ENCODE measurements at regions not wholly inside any gene's neighbourhood (a gene's known extent, or its start where the extent isn't known, plus 50 kb on each side); places are given as distances from the start of the nearest gene placed in this dataset.

GRCh38 chr14:36449903-36450302, 70.1 kb downstream of the NKX2-1 start:
- no peak overlapping the region for H3K27ac ChIP-seq
- peak; percentile 12; the same call in 1 of the 2 replicates for TF ChIP-seq CTCF (conservative IDR thresholded peaks at IDR 0.05)

GRCh38 chr14:36443374-36443773, 76.7 kb downstream of the NKX2-1 start:
- TF ChIP-seq CTCF (conservative IDR thresholded peaks at IDR 0.05): no peak
- no peak overlapping the region for H3K27ac ChIP-seq

GRCh38 chr14:36442824-36443241, 77.2 kb downstream of the NKX2-1 start:
- H3K27ac ChIP-seq: no peak overlapping the region
- TF ChIP-seq CTCF (conservative IDR thresholded peaks at IDR 0.05): no peak

GRCh38 chr14:36441283-36441682, 78.7 kb downstream of the NKX2-1 start:
- TF ChIP-seq CTCF (conservative IDR thresholded peaks at IDR 0.05): no peak
- H3K27ac ChIP-seq: no peak overlapping the region

GRCh38 chr14:36439766-36440165, 80.3 kb downstream of the NKX2-1 start:
- TF ChIP-seq CTCF (conservative IDR thresholded peaks at IDR 0.05): no peak
- H3K27ac ChIP-seq: no peak overlapping the region

- no peak for TF ChIP-seq CTCF (conservative IDR thresholded peaks at IDR 0.05)
Observed at GRCh38 chr14:36438883-36439282, 81.1 kb downstream of the NKX2-1 start.

GRCh38 chr14:36430662-36431084, 89.4 kb downstream of the NKX2-1 start:
- H3K27ac ChIP-seq: no peak overlapping the region

More at GRCh38 chr14:36438883-36439282, 81.1 kb downstream of the NKX2-1 start:
- H3K27ac ChIP-seq: no peak overlapping the region

More at GRCh38 chr14:36430662-36431084, 89.4 kb downstream of the NKX2-1 start:
- no peak for TF ChIP-seq CTCF (conservative IDR thresholded peaks at IDR 0.05)
